A673 (cell line): ENCODE measurements at regions not wholly inside any gene's neighbourhood (a gene's known extent, or its start where the extent isn't known, plus 50 kb on each side); places are given as distances from the start of the nearest gene placed in this dataset.

Source experiments
- BruUV-seq: library from RNA; stranded (reverse); fragments of 400-500 nt; replicated peaks from 2 replicates; lab custom pipeline; 2021; lab: Mats Ljungman, UMichigan
- CTCF ChIA-PET: fragments of 300-600 bp; sonication (Branson Sonifier 250); formaldehyde crosslinking; loops from one replicate; lab custom pipeline; 2022; ENCODE audit warnings: antibody characterized with exemption; lab: Charles Lee
- POLR2A ChIA-PET: fragments of 300-600 bp; sonication (Branson Sonifier 250); formaldehyde crosslinking; loops from one replicate; lab custom pipeline; 2022; ENCODE audit warnings: antibody characterized with exemption; ENCODE audit not compliant: low non-redundant PET; lab: Charles Lee
- DNase-seq: peaks from one replicate; pipeline ENCODE4 v3.0.0-alpha.2; 2015; ENCODE audit warnings: low spot score
- H3K27ac ChIP-seq: fragments of 200-600 bp; sonication (generic); 2 replicates; pipeline ENCODE4 v1.5.1; 2016; ENCODE audit warnings: mixed run types, low read depth, mild to moderate bottlenecking, mixed read lengths, antibody characterized with exemption, low read length; ENCODE audit not compliant: poor library complexity, severe bottlenecking
- H3K27me3 ChIP-seq: fragments of 200-600 bp; sonication (generic); replicated peaks from 2 replicates; pipeline ENCODE4 v1.6.1; 2017; ENCODE audit warnings: mixed run types, low read depth, mild to moderate bottlenecking, mixed read lengths, antibody characterized with exemption, low read length; ENCODE audit not compliant: insufficient read depth, poor library complexity
- H3K36me3 ChIP-seq: fragments of 200-600 bp; sonication (generic); 2 replicates; pipeline ENCODE4 v1.6.1; 2016; ENCODE audit warnings: mixed run types, mild to moderate bottlenecking, mixed read lengths, antibody characterized with exemption, low read length; ENCODE audit not compliant: insufficient read depth, poor library complexity, severe bottlenecking
- H3K4me1 ChIP-seq: fragments of 200-600 bp; sonication (generic); 2 replicates; pipeline ENCODE4 v1.6.1; 2017; ENCODE audit warnings: mixed run types, mild to moderate bottlenecking, mixed read lengths, antibody characterized with exemption, low read length; ENCODE audit not compliant: insufficient read depth, poor library complexity, severe bottlenecking
- H3K4me3 ChIP-seq: fragments of 200-600 bp; sonication (generic); 2 replicates; pipeline ENCODE4 v1.5.1; 2016; ENCODE audit warnings: low read depth, mixed run types, mild to moderate bottlenecking, mixed read lengths, low read length; ENCODE audit not compliant: poor library complexity, severe bottlenecking
- H3K9me3 ChIP-seq: fragments of 200-600 bp; sonication (generic); 2 replicates; pipeline ENCODE4 v1.6.1; 2016; ENCODE audit warnings: mixed run types, low read depth, mild to moderate bottlenecking, mixed read lengths, antibody characterized with exemption, low read length; ENCODE audit not compliant: poor library complexity, severe bottlenecking
- CTCF ChIP-seq: fragments of 300-800, 200-600 bp; sonication (generic); conservative IDR thresholded peaks from 2 replicates; pipeline ENCODE4 v1.5.1; 2017; ENCODE audit warnings: low read depth, mild to moderate bottlenecking, antibody characterized with exemption, low read length, moderate library complexity, mixed read lengths
- EZH2 ChIP-seq: fragments of 200-600 bp; sonication (generic); IDR thresholded peaks from 2 replicates; pipeline ENCODE4 v1.6.1; 2017; ENCODE audit warnings: borderline replicate concordance, low read depth, mild to moderate bottlenecking, mixed read lengths, antibody characterized with exemption, low read length; ENCODE audit not compliant: poor library complexity, severe bottlenecking
- intact Hi-C: fragments of 100-400 bp; cut with micrococcal nuclease; formaldehyde crosslinking; loops from one replicate; pipeline ENCODE4 v1.10.0; 2022; ENCODE audit not compliant: unreplicated experiment

GRCh38 chr1:184262109-184262508, 124.7 kb upstream of the C1orf21 start:
- TF ChIP-seq EZH2: no peak
- TF ChIP-seq CTCF: no peak
- DNase-seq: no peak
- Histone ChIP-seq H3K4me3 (no peak overlapping the region), H3K36me3 (no peaks in the 10 kb centered on the region), H3K27ac (no peak overlapping the region), H3K27me3 (no peaks in the 10 kb centered on the region), H3K4me1 (no peaks in the 10 kb centered on the region), H3K9me3 (no peaks in the 10 kb centered on the region)
- no TSS peak for BruUV-seq
- ChIA-PET CTCF (no interaction called here), POLR2A (no interaction called here)
- intact Hi-C loops: no loop called here

GRCh38 chr1:184267747-184268146, 119.1 kb upstream of the C1orf21 start:
- CTCF ChIA-PET: no interaction called here
- DNase-seq: no peak
- TF ChIP-seq EZH2: no peak
- no peak for TF ChIP-seq CTCF
- no TSS peak for BruUV-seq
- intact Hi-C loops: no loop called here
- no peaks in the 10 kb centered on the region for H3K36me3 ChIP-seq
- no peak overlapping the region for H3K4me3 ChIP-seq
- POLR2A ChIA-PET: no interaction called here
- no peaks in the 10 kb centered on the region for H3K27me3 ChIP-seq
- H3K27ac ChIP-seq: no peak overlapping the region
- H3K4me1 ChIP-seq: no peaks in the 10 kb centered on the region
- no peaks in the 10 kb centered on the region for H3K9me3 ChIP-seq

DNA sequence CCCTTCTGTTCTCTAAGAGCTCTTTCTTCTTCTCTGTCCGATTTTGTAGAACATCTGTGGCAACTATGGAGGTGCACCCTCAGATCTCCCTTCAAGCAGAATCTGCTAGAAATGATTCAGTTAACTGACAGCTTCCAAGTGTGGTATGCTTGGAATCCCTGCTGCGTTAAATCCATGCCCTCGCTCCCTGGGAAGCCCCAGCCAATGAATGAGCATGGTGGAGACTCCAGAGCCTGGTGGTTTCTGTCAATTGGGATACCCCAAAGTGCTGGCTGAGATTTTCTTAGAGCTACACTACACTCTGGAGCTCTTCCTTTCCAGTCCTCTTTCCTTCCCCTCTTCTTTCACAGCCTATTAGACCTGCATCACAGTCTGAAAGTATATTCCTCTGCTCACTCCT, 116.3 kb upstream of the C1orf21 start:
- BruUV-seq: no TSS peak
- intact Hi-C loops: no loop called here
- H3K4me3 ChIP-seq: no peak overlapping the region
- no peaks in the 10 kb centered on the region for H3K9me3 ChIP-seq
- no peaks in the 10 kb centered on the region for H3K27me3 ChIP-seq
- ChIA-PET POLR2A (no interaction called here), CTCF (interaction anchor here (0.6 kb wide), 1 partner anchor 185 kb away, joined by 3 read pairs; no protein-coding TSS in a partner anchor)
- no peaks in the 10 kb centered on the region for H3K4me1 ChIP-seq
- no peaks in the 10 kb centered on the region for H3K36me3 ChIP-seq
- no peak overlapping the region for H3K27ac ChIP-seq
- TF ChIP-seq EZH2: no peak
- TF ChIP-seq CTCF: no peak
- peak; percentile 28 for DNase-seq
